ENCODE measurements at regions not wholly inside any gene's neighbourhood (a gene's known extent, or its start where the extent isn't known, plus 50 kb on each side); places are given as distances from the start of the nearest gene placed in this dataset.

DNA sequence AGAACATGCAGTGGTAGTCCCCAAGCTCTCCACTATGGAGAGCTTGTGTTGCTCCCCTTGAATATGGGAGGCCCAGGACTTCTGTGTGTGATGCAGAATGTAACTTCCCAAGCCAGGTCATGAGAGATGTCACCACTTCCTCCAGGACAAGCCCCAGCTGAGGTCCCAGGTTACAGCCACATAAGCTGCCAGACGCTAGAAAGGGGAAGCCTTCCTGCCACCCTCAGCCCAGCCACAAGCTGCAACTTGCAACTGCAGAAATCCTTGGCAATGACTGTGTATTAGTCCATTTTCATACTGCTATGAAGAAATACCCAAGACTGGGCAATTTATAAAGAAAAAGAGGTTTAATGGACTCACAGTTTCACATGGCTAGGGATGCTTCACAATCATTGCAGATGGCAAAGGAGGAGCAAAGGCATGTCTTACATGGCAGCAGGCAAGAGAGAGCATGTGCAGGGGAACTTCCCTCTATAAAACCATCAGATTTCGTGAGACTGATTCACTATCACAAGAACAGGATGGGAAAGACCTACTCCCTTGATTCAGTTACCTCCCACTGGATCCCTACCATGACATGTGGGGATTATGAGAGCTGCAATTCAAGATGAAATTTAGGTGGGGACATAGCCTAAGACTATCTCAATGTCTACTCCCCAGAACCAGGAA lies 91.5 kb upstream of the DHX15 start:
- no peak for DNase-seq
- Mint-ChIP-seq H3K27ac (no peak overlapping the region), H3K4me3 (no peak overlapping the region), H3K27me3 (peaks cover 3 to 60% (median 25%) of the 10 kb centered on the region in 5 donors), H3K9me3 (peaks cover 0 to 20% (median 6%) of the 10 kb centered on the region in 11 donors), H3K4me1 (no peaks in the 10 kb centered on the region), H3K36me3 (peaks cover 0 to 4% (median 0%) of the 10 kb centered on the region in 5 donors)
- no peaks in the 10 kb centered on the region for H3K27me3 ChIP-seq (ENCODE audit: control insufficient read depth in 2 of 2, insufficient read depth in 2 of 2, low read length in 2 of 2)
- intact Hi-C loops (cut with micrococcal nuclease) = no loop called here
- peak; percentile 48 for ATAC-seq
- no peaks in the 10 kb centered on the region for H3K36me3 ChIP-seq (ENCODE audit: control insufficient read depth in 2 of 3, insufficient read depth in 3 of 3, low read length in 3 of 3)
- no peaks in the 10 kb centered on the region for H3K4me1 ChIP-seq (ENCODE audit: control insufficient read depth in 2 of 2, insufficient read depth in 2 of 2, low read length in 2 of 2)
- H3K27ac ChIP-seq (ENCODE audit: low read depth, low read length) = no peak overlapping the region
- H3K4me3 ChIP-seq (ENCODE audit: low read length) = no peak overlapping the region
- ChIA-PET CTCF (no interaction called here), POLR2A (no interaction called here)
- peaks cover 0 to 5% (median 0%) of the 10 kb centered on the region in 3 experiments for H3K9me3 ChIP-seq (ENCODE audit: control insufficient read depth in 2 of 3, low read length in 3 of 3)

DNA sequence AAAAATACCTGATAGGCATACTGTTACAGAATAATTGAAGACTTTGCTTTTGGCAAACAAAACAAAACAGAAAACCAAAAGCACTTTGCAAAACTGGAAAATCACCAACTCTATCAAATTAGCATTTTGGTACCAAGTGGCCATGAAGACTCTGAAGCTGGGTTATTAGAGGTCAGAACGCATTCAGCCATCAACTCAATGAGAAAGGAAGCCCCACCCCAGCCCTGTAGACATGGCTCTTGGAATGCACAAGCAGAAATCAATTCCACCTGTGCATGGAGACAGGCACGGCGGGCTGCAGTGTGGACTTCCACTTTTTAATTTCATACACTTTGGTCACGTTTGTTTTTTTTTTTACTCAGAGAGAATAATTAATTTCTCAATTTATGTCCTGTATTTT lies 93.6 kb upstream of the DHX15 start:
- intact Hi-C loops (cut with micrococcal nuclease) = no loop called here
- CTCF ChIA-PET = no interaction called here
- H3K4me3 ChIP-seq (ENCODE audit: low read length) = no peak overlapping the region
- no peaks in the 10 kb centered on the region for H3K36me3 ChIP-seq (ENCODE audit: control insufficient read depth in 2 of 3, insufficient read depth in 3 of 3, low read length in 3 of 3)
- POLR2A ChIA-PET = no interaction called here
- peaks cover 0 to 20% (median 6%) of the 10 kb centered on the region in 11 donors for H3K9me3 Mint-ChIP-seq
- no peaks in the 10 kb centered on the region for H3K27me3 ChIP-seq (ENCODE audit: control insufficient read depth in 2 of 2, insufficient read depth in 2 of 2, low read length in 2 of 2)
- H3K4me1 ChIP-seq (ENCODE audit: control insufficient read depth in 2 of 2, insufficient read depth in 2 of 2, low read length in 2 of 2) = no peaks in the 10 kb centered on the region
- H3K27ac ChIP-seq (ENCODE audit: low read depth, low read length) = no peak overlapping the region
- no peak overlapping the region for H3K27ac Mint-ChIP-seq
- H3K36me3 Mint-ChIP-seq = no peaks in the 10 kb centered on the region
- DNase-seq (no peak), ATAC-seq (no peak)
- no peak overlapping the region for H3K4me3 Mint-ChIP-seq
- H3K4me1 Mint-ChIP-seq = no peaks in the 10 kb centered on the region
- peaks cover 7 to 54% (median 24%) of the 10 kb centered on the region in 5 donors for H3K27me3 Mint-ChIP-seq
- H3K9me3 ChIP-seq (ENCODE audit: control insufficient read depth in 2 of 3, low read length in 3 of 3) = peaks cover 0 to 5% (median 0%) of the 10 kb centered on the region in 3 experiments

DNA sequence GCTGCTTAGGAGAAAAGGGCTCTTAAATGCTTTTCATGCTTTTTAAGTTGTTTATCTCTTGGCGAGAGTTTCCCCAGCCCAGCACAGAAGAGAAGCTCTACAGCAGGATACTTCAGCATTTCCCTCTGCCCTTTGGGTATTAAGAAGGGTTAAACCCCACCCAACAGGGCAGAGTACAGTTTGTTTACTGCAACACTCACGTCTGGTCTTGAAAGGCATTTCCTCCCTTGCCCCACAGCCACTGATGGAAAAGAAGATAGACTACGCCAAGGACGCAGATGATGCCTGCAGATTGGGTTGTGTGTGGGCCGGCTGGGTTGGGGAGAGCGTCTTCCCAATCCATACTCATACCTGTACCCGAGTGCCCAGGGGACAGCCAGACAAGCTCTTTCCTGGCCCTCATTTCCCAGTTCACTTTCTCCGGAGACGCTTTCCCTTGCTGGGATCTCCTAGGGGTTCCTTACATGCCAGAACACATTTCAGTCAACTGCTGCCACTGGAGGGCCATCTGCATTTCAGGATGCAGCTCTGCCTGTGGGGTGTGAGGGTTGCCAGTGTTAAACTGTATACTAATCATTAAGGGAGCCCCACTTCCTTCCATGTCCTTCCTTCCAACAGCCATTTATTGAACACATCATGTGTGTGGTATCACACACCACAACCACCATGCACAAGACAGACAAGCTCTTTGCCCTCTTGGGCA lies 96.5 kb upstream of the DHX15 start:
- Mint-ChIP-seq H3K27ac (no peak overlapping the region), H3K27me3 (peaks cover 7 to 51% (median 25%) of the 10 kb centered on the region in 5 donors), H3K9me3 (peaks cover 0 to 10% (median 4%) of the 10 kb centered on the region in 11 donors), H3K4me3 (no peak overlapping the region), H3K4me1 (peaks cover 0 to 1% (median 0%) of the 10 kb centered on the region in 7 donors), H3K36me3 (no peaks in the 10 kb centered on the region)
- no peaks in the 10 kb centered on the region for H3K27me3 ChIP-seq (ENCODE audit: control insufficient read depth in 2 of 2, insufficient read depth in 2 of 2, low read length in 2 of 2)
- intact Hi-C loops (cut with micrococcal nuclease) = no loop called here
- DNase-seq = no peak
- ChIA-PET POLR2A (no interaction called here), CTCF (no interaction called here)
- H3K9me3 ChIP-seq (ENCODE audit: control insufficient read depth in 2 of 3, low read length in 3 of 3) = peaks cover 0 to 2% (median 0%) of the 10 kb centered on the region in 3 experiments
- no peaks in the 10 kb centered on the region for H3K4me1 ChIP-seq (ENCODE audit: control insufficient read depth in 2 of 2, insufficient read depth in 2 of 2, low read length in 2 of 2)
- H3K27ac ChIP-seq (ENCODE audit: low read depth, low read length) = no peak overlapping the region
- H3K4me3 ChIP-seq (ENCODE audit: low read length) = no peak overlapping the region
- no peaks in the 10 kb centered on the region for H3K36me3 ChIP-seq (ENCODE audit: control insufficient read depth in 2 of 3, insufficient read depth in 3 of 3, low read length in 3 of 3)
- ATAC-seq = peak; percentile 36

DNA sequence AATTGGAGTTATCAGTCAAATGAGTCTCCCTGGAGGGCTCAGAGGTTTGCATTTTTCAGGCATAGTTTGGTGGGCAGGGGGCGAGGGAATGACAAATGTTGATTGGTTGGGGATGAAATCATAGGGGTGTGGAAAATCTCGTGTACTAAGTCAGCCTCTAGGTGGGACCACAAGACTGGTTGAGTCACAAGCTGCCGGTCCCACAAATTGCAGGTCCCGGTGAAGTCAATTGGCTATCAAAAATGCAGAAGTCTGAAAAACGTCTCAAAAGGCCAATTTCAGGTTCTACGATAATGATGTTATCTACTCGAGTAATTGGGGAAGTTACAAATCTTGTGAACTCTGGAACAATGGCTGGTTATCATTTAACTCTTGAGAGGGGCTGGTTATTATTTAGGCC lies 98.8 kb upstream of the DHX15 start:
- DNase-seq = no peak
- peaks cover 0 to 3% (median 0%) of the 10 kb centered on the region in 7 donors for H3K4me1 Mint-ChIP-seq
- Histone ChIP-seq H3K4me1 (ENCODE audit: control insufficient read depth in 2 of 2, insufficient read depth in 2 of 2, low read length in 2 of 2) (no peaks in the 10 kb centered on the region), H3K27me3 (ENCODE audit: control insufficient read depth in 2 of 2, insufficient read depth in 2 of 2, low read length in 2 of 2) (no peaks in the 10 kb centered on the region), H3K36me3 (ENCODE audit: control insufficient read depth in 2 of 3, insufficient read depth in 3 of 3, low read length in 3 of 3) (no peaks in the 10 kb centered on the region), H3K9me3 (ENCODE audit: control insufficient read depth in 2 of 3, low read length in 3 of 3) (no peaks in the 10 kb centered on the region), H3K27ac (ENCODE audit: low read depth, low read length) (no peak overlapping the region), H3K4me3 (ENCODE audit: low read length) (no peak overlapping the region)
- no peak for ATAC-seq
- H3K4me3 Mint-ChIP-seq = no peak overlapping the region
- intact Hi-C loops (cut with micrococcal nuclease) = no loop called here
- ChIA-PET CTCF (no interaction called here), POLR2A (no interaction called here)
- H3K27me3 Mint-ChIP-seq = peaks cover 11 to 45% (median 25%) of the 10 kb centered on the region in 5 donors
- no peak overlapping the region for H3K27ac Mint-ChIP-seq
- no peaks in the 10 kb centered on the region for H3K36me3 Mint-ChIP-seq
- peaks cover 0 to 6% (median 0%) of the 10 kb centered on the region in 11 donors for H3K9me3 Mint-ChIP-seq

DNA sequence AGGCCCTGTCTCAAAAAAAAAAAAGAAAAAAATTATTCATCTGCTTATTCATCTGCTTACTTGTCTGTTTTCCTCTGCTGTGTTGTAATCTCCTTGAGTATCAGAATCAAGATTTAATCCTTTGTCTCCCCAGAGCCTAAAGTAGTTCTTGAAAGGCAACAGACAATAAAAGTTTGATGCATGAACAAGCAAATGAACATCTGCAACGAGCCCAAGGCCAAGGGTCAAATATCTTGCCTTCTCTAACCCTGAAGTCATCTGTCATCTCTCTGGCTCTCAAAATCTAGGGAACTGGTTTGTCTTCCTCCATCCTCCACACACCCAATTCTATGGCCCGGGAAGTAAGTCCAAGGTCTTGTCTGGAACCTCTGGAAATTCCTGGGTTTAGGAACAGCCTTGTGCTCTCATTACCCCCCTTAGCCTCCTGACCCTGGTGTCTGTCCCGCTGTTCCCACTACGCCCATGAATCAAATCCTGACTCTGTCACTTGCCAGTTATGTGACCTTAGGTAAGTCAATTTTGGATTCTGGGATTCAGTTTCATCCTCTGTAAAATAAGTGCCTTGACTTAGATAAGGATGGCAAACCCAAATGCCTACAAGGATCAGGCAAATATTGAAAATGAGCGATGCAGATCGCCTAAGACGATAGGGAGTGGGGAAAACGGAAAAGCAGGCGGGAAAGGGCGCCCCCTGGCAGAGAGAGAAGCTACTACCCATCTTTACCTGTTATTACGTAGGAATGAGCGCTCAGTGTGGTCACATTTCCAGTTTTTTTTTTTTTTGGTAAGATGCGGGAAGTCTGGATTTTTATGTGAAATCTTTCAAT lies 102.7 kb upstream of the DHX15 start:
- intact Hi-C loops (cut with micrococcal nuclease) = loop anchor here in 1 of 2 donors (1.0 kb wide), 1 partner anchor 199 kb away; no protein-coding TSS in a partner anchor
- ATAC-seq (no peak), DNase-seq (peak in 1 of 9 donors; percentile 38)
- POLR2A ChIA-PET = no interaction called here
- Mint-ChIP-seq H3K36me3 (no peaks in the 10 kb centered on the region), H3K9me3 (peaks cover 0 to 8% (median 0%) of the 10 kb centered on the region in 11 donors), H3K27me3 (peaks cover 6 to 31% (median 20%) of the 10 kb centered on the region in 5 donors), H3K4me3 (no peak overlapping the region), H3K4me1 (peaks cover 0 to 3% (median 0%) of the 10 kb centered on the region in 7 donors), H3K27ac (no peak overlapping the region)
- Histone ChIP-seq H3K4me3 (ENCODE audit: low read length) (no peak overlapping the region), H3K27ac (ENCODE audit: low read depth, low read length) (no peak overlapping the region), H3K27me3 (ENCODE audit: control insufficient read depth in 2 of 2, insufficient read depth in 2 of 2, low read length in 2 of 2) (no peaks in the 10 kb centered on the region), H3K4me1 (ENCODE audit: control insufficient read depth in 2 of 2, insufficient read depth in 2 of 2, low read length in 2 of 2) (no peaks in the 10 kb centered on the region), H3K9me3 (ENCODE audit: control insufficient read depth in 2 of 3, low read length in 3 of 3) (no peaks in the 10 kb centered on the region), H3K36me3 (ENCODE audit: control insufficient read depth in 2 of 3, insufficient read depth in 3 of 3, low read length in 3 of 3) (no peaks in the 10 kb centered on the region)
- CTCF ChIA-PET = no interaction called here

DNA sequence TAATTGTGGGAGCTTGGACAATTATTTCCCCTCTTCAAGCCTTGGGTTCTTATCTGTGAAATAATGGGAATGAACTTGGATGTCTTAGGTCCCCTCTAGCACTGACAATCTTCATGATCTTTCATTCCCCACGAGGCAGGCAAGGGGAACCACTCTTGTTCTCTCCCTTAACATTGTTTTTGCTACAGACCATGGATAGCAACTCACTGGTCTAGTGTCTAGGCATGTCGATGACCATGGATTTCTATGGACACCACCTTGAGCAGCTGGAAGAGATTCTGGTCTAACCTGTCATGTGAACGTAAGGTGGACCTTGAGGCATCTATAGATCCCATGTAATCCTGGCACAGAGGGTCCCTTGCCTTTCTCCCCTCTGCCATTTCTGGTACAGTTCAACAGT lies 104.1 kb upstream of the DHX15 start:
- ATAC-seq = no peak

More for the DNA sequence above, 104.1 kb upstream of the DHX15 start:
- H3K27ac ChIP-seq (ENCODE audit: low read depth, low read length) = no peak overlapping the region
- Mint-ChIP-seq H3K9me3 (peaks cover 0 to 16% (median 4%) of the 10 kb centered on the region in 11 donors), H3K27me3 (peaks cover 6 to 27% (median 14%) of the 10 kb centered on the region in 5 donors), H3K36me3 (no peaks in the 10 kb centered on the region), H3K27ac (no peak overlapping the region), H3K4me3 (no peak overlapping the region), H3K4me1 (peaks cover 0 to 3% (median 0%) of the 10 kb centered on the region in 7 donors)
- intact Hi-C loops (cut with micrococcal nuclease) = no loop called here
- ChIA-PET CTCF (no interaction called here), POLR2A (no interaction called here)
- no peaks in the 10 kb centered on the region for H3K4me1 ChIP-seq (ENCODE audit: control insufficient read depth in 2 of 2, insufficient read depth in 2 of 2, low read length in 2 of 2)
- no peak overlapping the region for H3K4me3 ChIP-seq (ENCODE audit: low read length)
- H3K36me3 ChIP-seq (ENCODE audit: control insufficient read depth in 2 of 3, insufficient read depth in 3 of 3, low read length in 3 of 3) = no peaks in the 10 kb centered on the region
- DNase-seq = no peak
- no peaks in the 10 kb centered on the region for H3K9me3 ChIP-seq (ENCODE audit: control insufficient read depth in 2 of 3, low read length in 3 of 3)
- no peaks in the 10 kb centered on the region for H3K27me3 ChIP-seq (ENCODE audit: control insufficient read depth in 2 of 2, insufficient read depth in 2 of 2, low read length in 2 of 2)

Measured in naive thymus-derived CD4-positive, alpha-beta T cell (primary cell).